ENCODE measurements at regions not wholly inside any gene's neighbourhood (a gene's known extent, or its start where the extent isn't known, plus 50 kb on each side); places are given as distances from the start of the nearest gene placed in this dataset.
"Not testable (repeated sequence)": the region's sequence is repeated elsewhere in the genome, so short reads cannot be mapped to it uniquely, and the experiment has no call there.

DNA sequence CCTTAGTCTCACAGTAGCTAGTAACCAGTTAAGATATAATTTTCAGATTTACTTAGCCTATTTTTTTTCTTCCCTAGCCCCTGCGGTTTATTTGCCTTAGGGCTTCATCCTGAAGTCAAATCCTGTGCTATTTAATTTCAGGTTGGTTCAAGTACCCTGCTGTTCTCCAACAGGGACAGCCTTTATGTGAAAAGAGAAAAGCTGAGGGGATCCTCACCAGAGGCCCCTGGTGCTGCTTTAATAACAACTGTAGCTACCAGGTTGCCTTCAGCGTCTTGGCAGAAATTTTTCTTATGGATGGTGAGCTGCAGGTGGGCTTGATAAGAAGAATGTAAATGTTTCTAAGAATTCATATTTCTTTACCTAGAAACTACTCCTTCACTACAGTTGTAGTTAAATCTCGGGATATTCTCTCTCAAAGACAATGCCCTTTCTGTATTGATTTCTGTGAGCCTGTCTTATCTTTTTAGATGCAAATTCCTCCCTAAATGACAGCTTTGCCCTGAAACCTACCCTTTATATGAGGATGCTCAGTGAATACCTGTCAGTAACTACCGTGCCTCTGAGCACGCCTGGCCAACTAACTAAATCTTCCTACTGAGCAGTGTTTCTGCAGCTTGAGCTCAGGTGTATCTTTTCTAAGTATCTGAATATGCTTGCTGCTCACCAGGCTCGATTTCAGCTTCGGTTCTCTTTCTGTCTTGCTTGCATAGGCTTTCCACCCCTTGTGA is 320.5 kb downstream of the MMUT start:
- no peak overlapping the region for H3K27ac ChIP-seq (ENCODE audit: low read depth, low read length)
- H3K27me3 ChIP-seq (ENCODE audit: control insufficient read depth, insufficient read depth, low read length) = no peaks in the 10 kb centered on the region
- H3K4me3 ChIP-seq (ENCODE audit: low read depth, low read length) = no peak overlapping the region
- TF ChIP-seq, protein P1, sequence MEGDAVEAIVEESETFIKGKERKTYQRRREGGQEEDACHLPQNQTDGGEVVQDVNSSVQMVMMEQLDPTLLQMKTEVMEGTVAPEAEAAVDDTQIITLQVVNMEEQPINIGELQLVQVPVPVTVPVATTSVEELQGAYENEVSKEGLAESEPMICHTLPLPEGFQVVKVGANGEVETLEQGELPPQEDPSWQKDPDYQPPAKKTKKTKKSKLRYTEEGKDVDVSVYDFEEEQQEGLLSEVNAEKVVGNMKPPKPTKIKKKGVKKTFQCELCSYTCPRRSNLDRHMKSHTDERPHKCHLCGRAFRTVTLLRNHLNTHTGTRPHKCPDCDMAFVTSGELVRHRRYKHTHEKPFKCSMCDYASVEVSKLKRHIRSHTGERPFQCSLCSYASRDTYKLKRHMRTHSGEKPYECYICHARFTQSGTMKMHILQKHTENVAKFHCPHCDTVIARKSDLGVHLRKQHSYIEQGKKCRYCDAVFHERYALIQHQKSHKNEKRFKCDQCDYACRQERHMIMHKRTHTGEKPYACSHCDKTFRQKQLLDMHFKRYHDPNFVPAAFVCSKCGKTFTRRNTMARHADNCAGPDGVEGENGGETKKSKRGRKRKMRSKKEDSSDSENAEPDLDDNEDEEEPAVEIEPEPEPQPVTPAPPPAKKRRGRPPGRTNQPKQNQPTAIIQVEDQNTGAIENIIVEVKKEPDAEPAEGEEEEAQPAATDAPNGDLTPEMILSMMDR (IDR thresholded peaks at IDR 0.05; ENCODE audit: low read depth, low read length) = no peak
- H3K9me3 ChIP-seq (ENCODE audit: control insufficient read depth, insufficient read depth, low read length) = no peaks in the 10 kb centered on the region
- ChIA-PET POLR2A (no interaction called here), CTCF (no interaction called here)
- no peak for DNase-seq (ENCODE audit: low read depth, low spot score)

DNA sequence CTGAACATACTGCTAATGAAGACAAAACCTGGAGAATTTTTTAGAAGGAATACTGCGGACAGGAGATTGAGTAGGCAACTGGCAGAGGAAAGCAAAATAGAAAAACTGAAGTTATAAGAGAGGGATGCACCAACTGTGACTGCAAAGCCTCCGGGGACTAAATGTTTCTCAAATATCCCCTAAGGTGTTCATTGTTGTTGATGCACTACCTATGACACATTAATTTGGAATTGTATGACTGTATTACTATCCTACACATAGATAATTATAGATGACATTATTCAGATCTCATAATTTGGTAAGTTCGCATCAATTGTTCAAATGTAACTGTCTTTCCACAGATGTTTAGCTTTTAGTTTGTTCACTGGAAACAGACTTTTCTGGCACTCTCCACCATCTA is 341.1 kb downstream of the MMUT start:
- no peaks in the 10 kb centered on the region for H3K9me3 ChIP-seq (ENCODE audit: control insufficient read depth, insufficient read depth, low read length)
- ChIA-PET CTCF (no interaction called here), POLR2A (no interaction called here)

DNA sequence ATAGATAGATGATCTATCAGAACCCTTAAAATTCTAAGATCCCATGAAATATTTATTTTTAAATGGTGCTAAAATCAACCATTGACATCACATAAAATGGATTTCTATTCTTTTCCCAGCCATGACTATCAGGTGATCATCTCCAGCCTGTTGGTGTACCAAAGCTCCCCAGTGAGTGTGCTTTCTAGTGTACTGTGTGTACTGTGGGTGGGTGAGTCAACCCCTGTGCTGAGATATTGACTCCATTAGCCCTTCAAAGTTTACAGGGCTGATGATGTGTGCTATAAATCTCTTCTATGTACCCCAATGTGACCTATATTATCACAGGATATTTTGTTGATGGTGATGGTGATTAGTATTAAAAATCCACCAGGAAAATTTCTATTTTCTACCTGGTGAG is 344.6 kb downstream of the MMUT start:
- POLR2A ChIA-PET = no interaction called here
- no peak overlapping the region for H3K4me3 ChIP-seq (ENCODE audit: low read depth, low read length)

More for the DNA sequence above, 341.1 kb downstream of the MMUT start:
- TF ChIP-seq, protein P1 (IDR thresholded peaks at IDR 0.05; ENCODE audit: low read depth, low read length) = no peak
- Histone ChIP-seq H3K27me3 (ENCODE audit: control insufficient read depth, insufficient read depth, low read length) (no peaks in the 10 kb centered on the region), H3K27ac (ENCODE audit: low read depth, low read length) (no peak overlapping the region), H3K4me3 (ENCODE audit: low read depth, low read length) (no peak overlapping the region)
- DNase-seq (ENCODE audit: low read depth, low spot score) = no peak

DNA sequence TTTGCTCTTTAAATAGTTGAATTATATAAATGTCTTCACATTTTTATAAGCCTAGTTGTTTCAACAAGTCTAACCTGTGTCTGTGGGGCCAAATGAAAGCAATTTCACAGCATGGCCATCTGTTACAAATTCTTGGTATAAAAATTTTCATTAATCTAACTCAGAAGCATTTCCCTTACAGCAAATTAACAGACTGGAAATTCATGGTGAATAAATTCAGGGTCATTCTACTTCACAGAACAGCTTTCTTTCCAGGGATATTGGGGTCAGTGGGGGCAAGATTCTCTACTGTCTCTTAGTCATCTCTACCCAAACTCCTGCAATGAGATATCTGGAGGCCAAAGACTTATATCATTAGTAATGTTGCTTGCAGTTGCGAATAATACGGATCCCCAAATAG is 352.1 kb downstream of the MMUT start:
- ChIA-PET POLR2A (no interaction called here), CTCF (no interaction called here)
- H3K27me3 ChIP-seq (ENCODE audit: control insufficient read depth, insufficient read depth, low read length) = no peaks in the 10 kb centered on the region
- DNase-seq (ENCODE audit: low read depth, low spot score) = no peak
- no peak overlapping the region for H3K27ac ChIP-seq (ENCODE audit: low read depth, low read length)
- TF ChIP-seq, protein P1 (IDR thresholded peaks at IDR 0.05; ENCODE audit: low read depth, low read length) = no peak
- H3K9me3 ChIP-seq (ENCODE audit: control insufficient read depth, insufficient read depth, low read length) = no peaks in the 10 kb centered on the region
- no peak overlapping the region for H3K4me3 ChIP-seq (ENCODE audit: low read depth, low read length)

More for the DNA sequence above, 344.6 kb downstream of the MMUT start:
- no peaks in the 10 kb centered on the region for H3K9me3 ChIP-seq (ENCODE audit: control insufficient read depth, insufficient read depth, low read length)
- TF ChIP-seq, protein P1 (IDR thresholded peaks at IDR 0.05; ENCODE audit: low read depth, low read length) = no peak
- no peak overlapping the region for H3K27ac ChIP-seq (ENCODE audit: low read depth, low read length)
- no peaks in the 10 kb centered on the region for H3K27me3 ChIP-seq (ENCODE audit: control insufficient read depth, insufficient read depth, low read length)
- CTCF ChIA-PET = no interaction called here
- no peak for DNase-seq (ENCODE audit: low read depth, low spot score)

DNA sequence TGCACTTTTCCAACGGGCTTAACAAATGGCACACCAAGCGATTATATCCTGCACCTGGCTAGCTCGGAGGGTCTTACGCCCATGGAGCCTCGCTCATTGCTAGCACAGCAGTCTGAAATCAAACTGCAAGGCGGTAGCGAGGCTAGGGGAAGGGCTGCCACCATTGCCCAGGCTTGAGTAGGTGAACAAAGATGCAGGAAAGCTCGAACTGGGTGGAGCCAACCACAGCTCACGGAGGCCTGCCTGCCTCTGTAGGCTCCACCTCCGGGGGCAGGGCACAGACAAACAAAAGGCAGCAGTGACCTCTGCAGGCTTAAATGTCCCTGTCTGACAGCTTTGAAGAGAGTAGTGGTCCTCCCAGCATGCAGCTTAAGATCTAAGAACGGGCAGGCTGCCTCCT is 365.4 kb downstream of the MMUT start:
- H3K9me3 ChIP-seq (ENCODE audit: control insufficient read depth, insufficient read depth, low read length); DNase-seq (ENCODE audit: low read depth, low spot score); H3K27ac ChIP-seq (ENCODE audit: low read depth, low read length); H3K4me3 ChIP-seq (ENCODE audit: low read depth, low read length); H3K27me3 ChIP-seq (ENCODE audit: control insufficient read depth, insufficient read depth, low read length); POLR2A ChIA-PET; CTCF ChIA-PET: not testable (repeated sequence)
